ENCODE measurements at regions not wholly inside any gene's neighbourhood (a gene's known extent, or its start where the extent isn't known, plus 50 kb on each side); places are given as distances from the start of the nearest gene placed in this dataset.
A peak's percentile ranks its signal among the peaks of the same experiment; 100 is the strongest.

DNA sequence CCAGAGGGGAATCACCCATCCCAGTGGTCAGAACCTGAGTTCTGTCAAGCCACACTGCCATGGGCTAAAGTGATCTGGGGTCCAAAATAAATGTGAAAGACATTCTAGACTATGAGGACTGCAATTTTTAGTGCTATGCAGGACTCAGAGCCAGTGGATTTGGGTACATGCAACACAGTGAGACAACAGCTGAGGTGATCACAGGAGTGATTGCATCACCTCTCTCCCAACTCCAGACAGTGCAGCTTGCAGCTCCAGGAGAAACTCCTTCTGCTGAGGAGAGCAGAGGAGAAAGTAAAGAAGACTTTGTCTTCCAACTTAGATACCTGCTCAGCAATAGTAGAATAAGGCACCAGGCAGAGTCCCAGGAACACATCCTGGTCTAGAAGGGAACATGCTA, 682.0 kb upstream of the POT1 start:
- no peak overlapping the region for H3K4me2 ChIP-seq (replicated peaks; ENCODE audit: extremely low read depth, low read length, poor library complexity, severe bottlenecking)
- no peak overlapping the region for H3K27ac ChIP-seq (ENCODE audit: low read depth in 1 of 2, low read length in 2 of 2)
- H3K27ac Mint-ChIP-seq = peak overlapping the region in 1 of 7 donors; percentile 26
- no peak overlapping the region for H3K4me3 Mint-ChIP-seq
- H4K20me1 ChIP-seq (ENCODE audit: insufficient read depth, low read length) = no peaks in the 10 kb centered on the region
- H3K36me3 ChIP-seq (replicated peaks in 1 of 2; ENCODE audit: control insufficient read depth in 1 of 2, insufficient read depth in 2 of 2, low read length in 2 of 2) = no peaks in the 10 kb centered on the region
- H3K79me2 ChIP-seq (ENCODE audit: insufficient read depth, low read length) = no peaks in the 10 kb centered on the region
- no peaks in the 10 kb centered on the region for H3K4me1 Mint-ChIP-seq
- no peak overlapping the region for H3K4me3 ChIP-seq (replicated peaks in 1 of 3; ENCODE audit: low read depth in 2 of 3, low read length in 3 of 3)
- no peak for DNase-seq
- intact Hi-C loops (cut with micrococcal nuclease) = no loop called here
- H3K9ac ChIP-seq (ENCODE audit: insufficient read depth, low read length, poor library complexity, severe bottlenecking) = no peak overlapping the region
- H3K4me1 ChIP-seq (ENCODE audit: control insufficient read depth in 1 of 2, insufficient read depth in 2 of 2, low read length in 2 of 2) = no peaks in the 10 kb centered on the region
- no peak overlapping the region for H2AFZ ChIP-seq (ENCODE audit: insufficient read depth, low read depth, low read length, poor library complexity, severe bottlenecking)
- H3K27me3 Mint-ChIP-seq (ENCODE audit: low read depth in 3 of 3) = peaks cover 0 to 2% (median 0%) of the 10 kb centered on the region in 3 donors
- peaks cover 0 to 14% (median 8%) of the 10 kb centered on the region in 7 donors for H3K9me3 Mint-ChIP-seq
- H3K36me3 Mint-ChIP-seq = no peaks in the 10 kb centered on the region
- peaks cover 0 to 12% of the 10 kb centered on the region in 2 donors for H3K9me3 ChIP-seq (replicated peaks in 1 of 2; ENCODE audit: control insufficient read depth in 1 of 2, insufficient read depth in 1 of 2, low read length in 2 of 2)
- no peaks in the 10 kb centered on the region for H3K27me3 ChIP-seq (ENCODE audit: control insufficient read depth in 2 of 2, insufficient read depth in 2 of 2, low read length in 2 of 2)
- no peak for TF ChIP-seq CTCF (IDR thresholded peaks at IDR 0.05)

DNA sequence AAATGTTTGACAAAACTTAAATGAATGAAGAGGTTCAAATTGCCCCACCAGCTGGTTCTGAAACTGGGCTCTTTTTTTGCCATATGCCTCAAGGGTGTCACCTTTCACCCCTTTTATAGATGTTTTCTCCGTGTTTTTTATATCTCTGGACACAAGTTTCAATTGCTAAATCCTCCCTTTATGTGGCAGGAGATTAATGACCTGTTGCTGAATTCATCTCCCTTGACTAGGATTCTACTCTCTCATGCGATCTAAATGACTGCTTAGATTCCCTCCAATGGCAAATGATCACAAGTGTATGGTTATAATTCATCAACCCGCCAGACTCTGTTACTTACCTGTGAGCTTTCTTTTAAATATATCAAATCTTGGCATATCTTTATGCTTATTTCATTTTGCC, 677.0 kb upstream of the POT1 start:
- Mint-ChIP-seq H3K4me1 (no peaks in the 10 kb centered on the region), H3K27ac (no peak overlapping the region), H3K36me3 (no peaks in the 10 kb centered on the region), H3K4me3 (no peak overlapping the region), H3K27me3 (ENCODE audit: low read depth in 3 of 3) (no peaks in the 10 kb centered on the region), H3K9me3 (peaks cover 0 to 3% (median 0%) of the 10 kb centered on the region in 7 donors)
- H3K4me1 ChIP-seq (ENCODE audit: control insufficient read depth in 1 of 2, insufficient read depth in 2 of 2, low read length in 2 of 2) = no peaks in the 10 kb centered on the region
- no peak overlapping the region for H3K4me2 ChIP-seq (replicated peaks; ENCODE audit: extremely low read depth, low read length, poor library complexity, severe bottlenecking)
- no peaks in the 10 kb centered on the region for H3K27me3 ChIP-seq (ENCODE audit: control insufficient read depth in 2 of 2, insufficient read depth in 2 of 2, low read length in 2 of 2)
- no peaks in the 10 kb centered on the region for H3K36me3 ChIP-seq (replicated peaks in 1 of 2; ENCODE audit: control insufficient read depth in 1 of 2, insufficient read depth in 2 of 2, low read length in 2 of 2)
- intact Hi-C loops (cut with micrococcal nuclease) = no loop called here
- H3K79me2 ChIP-seq (ENCODE audit: insufficient read depth, low read length) = no peaks in the 10 kb centered on the region
- no peaks in the 10 kb centered on the region for H3K9me3 ChIP-seq (replicated peaks in 1 of 2; ENCODE audit: control insufficient read depth in 1 of 2, insufficient read depth in 1 of 2, low read length in 2 of 2)
- no peak overlapping the region for H3K27ac ChIP-seq (ENCODE audit: low read depth in 1 of 2, low read length in 2 of 2)
- no peak overlapping the region for H2AFZ ChIP-seq (ENCODE audit: insufficient read depth, low read depth, low read length, poor library complexity, severe bottlenecking)
- no peak for DNase-seq
- WGBS (ENCODE audit: insufficient coverage) = 86% methylated on average over 1 of the region's 3 CpGs
- TF ChIP-seq CTCF (IDR thresholded peaks at IDR 0.05) = no peak
- H3K4me3 ChIP-seq (replicated peaks in 1 of 3; ENCODE audit: low read depth in 2 of 3, low read length in 3 of 3) = no peak overlapping the region
- no peaks in the 10 kb centered on the region for H4K20me1 ChIP-seq (ENCODE audit: insufficient read depth, low read length)
- no peak overlapping the region for H3K9ac ChIP-seq (ENCODE audit: insufficient read depth, low read length, poor library complexity, severe bottlenecking)

All from CD14-positive monocyte (primary cell).